ENCODE measurements at regions not wholly inside any gene's neighbourhood (a gene's known extent, or its start where the extent isn't known, plus 50 kb on each side); places are given as distances from the start of the nearest gene placed in this dataset.
A peak's percentile ranks its signal among the peaks of the same experiment; 100 is the strongest.

DNA sequence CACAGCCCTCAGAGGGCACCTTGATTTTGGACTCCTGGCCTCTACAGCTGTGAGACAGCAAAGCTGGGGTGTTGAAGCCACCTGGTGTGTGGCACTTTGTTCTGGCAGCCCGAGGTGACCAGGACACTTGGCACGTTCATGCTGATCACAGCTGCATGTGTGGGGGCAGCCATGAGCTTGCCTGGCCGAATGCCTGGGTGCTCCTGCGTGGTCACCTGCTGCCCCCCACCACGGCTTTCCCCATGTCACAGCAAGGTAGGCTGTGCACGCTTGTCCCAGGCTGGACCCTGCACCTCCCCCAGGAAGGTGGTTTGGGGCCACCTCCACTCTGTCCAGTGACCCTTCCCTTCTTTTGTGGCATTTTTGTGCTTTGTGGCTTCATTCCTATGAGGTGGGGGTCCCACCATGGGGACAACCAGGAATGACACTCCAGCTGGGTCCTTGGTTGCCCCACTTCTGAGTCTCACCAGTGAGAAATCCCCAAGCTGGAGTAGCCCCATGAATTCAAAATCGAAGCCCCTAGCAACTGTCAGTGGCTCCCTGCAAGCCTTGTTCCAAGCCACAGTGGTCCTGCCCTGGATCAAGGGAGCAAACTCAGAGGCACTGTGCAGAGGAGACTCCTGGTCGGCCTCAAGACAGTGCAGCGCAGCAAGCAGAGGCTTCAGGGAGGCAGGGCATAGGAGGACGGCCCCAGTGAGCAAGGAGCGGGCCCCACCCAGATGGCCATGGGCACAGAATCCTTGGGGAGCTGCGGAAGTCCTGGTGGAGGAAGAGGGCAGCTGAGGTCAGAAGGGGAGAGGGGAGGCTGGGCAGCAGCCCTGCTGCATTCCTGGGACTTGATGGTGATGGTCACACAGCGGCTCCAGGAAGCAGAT, 121.4 kb upstream of the HS6ST1 start:
- peak; percentile 80 for DNase-seq (ENCODE audit: insufficient read length, low spot score, missing footprints)
- Histone ChIP-seq H3K79me2 (ENCODE audit: insufficient read depth, low read length) (no peaks in the 10 kb centered on the region), H3K4me2 (ENCODE audit: insufficient read depth, low read length) (no peak overlapping the region), H3K27me3 (ENCODE audit: insufficient read depth, low read length) (no peaks in the 10 kb centered on the region), H3K27ac (ENCODE audit: low read depth, low read length) (no peak overlapping the region), H4K20me1 (ENCODE audit: insufficient read depth, low read length) (no peaks in the 10 kb centered on the region), H3K9me3 (ENCODE audit: low read depth, low read length) (no peaks in the 10 kb centered on the region), H3K36me3 (ENCODE audit: insufficient read depth, low read length) (no peaks in the 10 kb centered on the region), H3K4me3 (ENCODE audit: insufficient read depth, low read length) (no peak overlapping the region), H3K4me1 (ENCODE audit: insufficient read depth, low read length) (no peaks in the 10 kb centered on the region), H2AFZ (ENCODE audit: low read length) (no peak overlapping the region)
- TF ChIP-seq, protein P1, sequence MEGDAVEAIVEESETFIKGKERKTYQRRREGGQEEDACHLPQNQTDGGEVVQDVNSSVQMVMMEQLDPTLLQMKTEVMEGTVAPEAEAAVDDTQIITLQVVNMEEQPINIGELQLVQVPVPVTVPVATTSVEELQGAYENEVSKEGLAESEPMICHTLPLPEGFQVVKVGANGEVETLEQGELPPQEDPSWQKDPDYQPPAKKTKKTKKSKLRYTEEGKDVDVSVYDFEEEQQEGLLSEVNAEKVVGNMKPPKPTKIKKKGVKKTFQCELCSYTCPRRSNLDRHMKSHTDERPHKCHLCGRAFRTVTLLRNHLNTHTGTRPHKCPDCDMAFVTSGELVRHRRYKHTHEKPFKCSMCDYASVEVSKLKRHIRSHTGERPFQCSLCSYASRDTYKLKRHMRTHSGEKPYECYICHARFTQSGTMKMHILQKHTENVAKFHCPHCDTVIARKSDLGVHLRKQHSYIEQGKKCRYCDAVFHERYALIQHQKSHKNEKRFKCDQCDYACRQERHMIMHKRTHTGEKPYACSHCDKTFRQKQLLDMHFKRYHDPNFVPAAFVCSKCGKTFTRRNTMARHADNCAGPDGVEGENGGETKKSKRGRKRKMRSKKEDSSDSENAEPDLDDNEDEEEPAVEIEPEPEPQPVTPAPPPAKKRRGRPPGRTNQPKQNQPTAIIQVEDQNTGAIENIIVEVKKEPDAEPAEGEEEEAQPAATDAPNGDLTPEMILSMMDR (IDR thresholded peaks at IDR 0.05; ENCODE audit: extremely low read depth, low read depth, low read length), result no peak

DNA sequence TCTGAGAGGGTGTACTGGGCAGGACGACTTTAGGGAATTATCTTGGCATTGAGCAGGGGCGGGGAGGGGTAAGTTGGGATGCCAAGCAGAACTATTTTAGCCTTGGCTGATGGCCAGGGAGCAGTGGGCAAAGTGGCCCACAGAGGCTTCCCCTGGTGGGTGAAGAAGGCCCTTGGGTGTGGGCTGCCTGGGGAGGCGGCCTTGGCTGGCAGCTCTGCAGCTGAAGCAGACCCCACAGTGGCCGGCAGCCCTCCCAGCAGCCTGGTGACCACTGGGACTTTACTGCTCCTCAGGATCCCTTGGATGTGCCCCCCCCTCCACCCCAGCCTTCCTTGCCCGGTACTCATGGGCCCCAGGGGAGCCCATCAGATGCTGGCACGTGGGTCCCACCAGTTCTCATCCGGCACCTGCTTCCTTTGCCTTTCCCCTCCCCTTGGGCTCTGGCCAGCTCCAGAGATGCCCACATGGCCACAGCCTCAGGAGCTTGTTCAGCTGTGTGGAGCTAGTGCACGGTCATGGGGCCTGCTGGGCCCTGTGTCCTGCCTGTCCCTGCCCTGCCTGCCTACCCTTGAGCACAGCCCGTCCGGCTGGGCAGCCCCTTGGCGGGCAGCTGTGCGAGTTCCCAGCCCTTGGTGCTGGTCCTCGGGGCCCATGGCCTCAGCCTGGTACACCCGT, 122.1 kb upstream of the HS6ST1 start:
- Histone ChIP-seq H3K27me3 (ENCODE audit: insufficient read depth, low read length) (no peaks in the 10 kb centered on the region), H3K79me2 (ENCODE audit: insufficient read depth, low read length) (no peaks in the 10 kb centered on the region), H3K4me2 (ENCODE audit: insufficient read depth, low read length) (no peak overlapping the region), H3K9me3 (ENCODE audit: low read depth, low read length) (no peaks in the 10 kb centered on the region), H3K4me1 (ENCODE audit: insufficient read depth, low read length) (no peaks in the 10 kb centered on the region), H3K27ac (ENCODE audit: low read depth, low read length) (no peak overlapping the region), H4K20me1 (ENCODE audit: insufficient read depth, low read length) (no peaks in the 10 kb centered on the region), H3K4me3 (ENCODE audit: insufficient read depth, low read length) (no peak overlapping the region), H2AFZ (ENCODE audit: low read length) (no peak overlapping the region), H3K36me3 (ENCODE audit: insufficient read depth, low read length) (no peaks in the 10 kb centered on the region)
- TF ChIP-seq, protein P1 (IDR thresholded peaks at IDR 0.05; ENCODE audit: extremely low read depth, low read depth, low read length), result no peak
- peak; percentile 89 for DNase-seq (ENCODE audit: insufficient read length, low spot score, missing footprints)

DNA sequence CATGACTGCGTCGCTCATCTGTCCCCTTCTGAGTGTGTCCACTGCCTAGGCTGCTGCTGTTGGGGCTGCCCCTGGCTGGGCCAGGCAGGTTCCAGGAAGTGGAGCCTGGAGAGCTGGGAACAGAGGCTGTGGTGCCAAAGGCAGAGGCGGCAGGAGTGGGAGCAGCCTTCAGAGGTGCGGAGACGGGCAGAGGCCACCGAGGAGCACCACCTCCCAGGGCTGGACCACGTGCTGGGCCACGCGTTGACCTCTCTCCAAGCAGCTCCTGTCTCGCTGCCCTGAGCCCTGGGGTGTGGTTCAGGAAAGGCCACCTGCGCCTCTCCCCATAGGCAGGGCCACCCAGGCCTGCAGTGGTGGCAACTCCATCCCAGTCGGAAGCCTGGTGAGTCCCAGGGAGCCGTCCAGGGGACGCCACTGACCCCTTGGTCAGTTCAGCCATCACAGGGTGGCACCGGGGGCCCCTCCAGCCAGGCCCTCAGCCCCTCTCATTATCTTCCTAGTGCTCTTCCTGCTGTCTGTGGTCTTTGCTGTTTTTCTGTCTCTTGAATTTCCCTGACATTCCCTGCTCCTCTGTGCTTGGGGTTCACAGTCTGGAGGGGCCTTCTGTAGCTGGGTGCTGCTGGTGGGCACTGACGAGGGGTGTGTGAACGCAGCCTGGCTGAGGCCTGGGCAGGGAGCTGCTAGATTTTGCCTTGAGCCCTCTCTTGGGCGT, 122.8 kb upstream of the HS6ST1 start:
- Histone ChIP-seq H3K4me1 (ENCODE audit: insufficient read depth, low read length) (no peaks in the 10 kb centered on the region), H3K27me3 (ENCODE audit: insufficient read depth, low read length) (no peaks in the 10 kb centered on the region), H4K20me1 (ENCODE audit: insufficient read depth, low read length) (no peaks in the 10 kb centered on the region), H3K4me2 (ENCODE audit: insufficient read depth, low read length) (no peak overlapping the region), H3K36me3 (ENCODE audit: insufficient read depth, low read length) (no peaks in the 10 kb centered on the region), H2AFZ (ENCODE audit: low read length) (no peak overlapping the region), H3K79me2 (ENCODE audit: insufficient read depth, low read length) (no peaks in the 10 kb centered on the region), H3K9me3 (ENCODE audit: low read depth, low read length) (no peaks in the 10 kb centered on the region), H3K27ac (ENCODE audit: low read depth, low read length) (no peak overlapping the region), H3K4me3 (ENCODE audit: insufficient read depth, low read length) (no peak overlapping the region)
- TF ChIP-seq, protein P1 (IDR thresholded peaks at IDR 0.05; ENCODE audit: extremely low read depth, low read depth, low read length), result no peak
- peak; percentile 60 for DNase-seq (ENCODE audit: insufficient read length, low spot score, missing footprints)
